Mesothelial cell of epicardium (in vitro differentiated cells): ENCODE measurements at regions not wholly inside any gene's neighbourhood (a gene's known extent, or its start where the extent isn't known, plus 50 kb on each side); places are given as distances from the start of the nearest gene placed in this dataset.
A peak's percentile ranks its signal among the peaks of the same experiment; 100 is the strongest.
"Not testable (repeated sequence)": the region's sequence is repeated elsewhere in the genome, so short reads cannot be mapped to it uniquely, and the experiment has no call there.

Experiments used
- DNase-seq, 2 experiments: peaks; one replicate each; pipeline ENCODE4 v3.0.0; 2021; ENCODE audit warnings: low spot score in 2 of 2; ENCODE audit not compliant: unreplicated experiment in 2 of 2
- H3K27ac Mint-ChIP-seq: 2 replicates; pipeline ENCODE4 v1.8.0; 2021; ENCODE audit warnings: mixed read lengths
- H3K27me3 Mint-ChIP-seq: 2 replicates; pipeline ENCODE4 v1.8.0; 2021; ENCODE audit warnings: low read depth, mixed read lengths
- H3K36me3 Mint-ChIP-seq: 2 replicates; pipeline ENCODE4 v1.8.0; 2021; ENCODE audit warnings: mixed read lengths
- H3K4me1 Mint-ChIP-seq: 2 replicates; pipeline ENCODE4 v1.8.0; 2021; ENCODE audit warnings: mixed read lengths
- H3K4me3 Mint-ChIP-seq: 2 replicates; pipeline ENCODE4 v1.8.0; 2021; ENCODE audit warnings: mild to moderate bottlenecking, moderate library complexity, mixed read lengths
- H3K9me3 Mint-ChIP-seq: 2 replicates; pipeline ENCODE4 v1.8.0; 2021; ENCODE audit warnings: mixed read lengths
- TF ChIP-seq, protein P1 (sequence below): fragments of 200-600 bp; sonication (generic); IDR thresholded peaks from one replicate; pipeline ENCODE4 v1.5.0; 2021; ENCODE audit warnings: antibody characterized with exemption; ENCODE audit not compliant: unreplicated experiment

DNA sequence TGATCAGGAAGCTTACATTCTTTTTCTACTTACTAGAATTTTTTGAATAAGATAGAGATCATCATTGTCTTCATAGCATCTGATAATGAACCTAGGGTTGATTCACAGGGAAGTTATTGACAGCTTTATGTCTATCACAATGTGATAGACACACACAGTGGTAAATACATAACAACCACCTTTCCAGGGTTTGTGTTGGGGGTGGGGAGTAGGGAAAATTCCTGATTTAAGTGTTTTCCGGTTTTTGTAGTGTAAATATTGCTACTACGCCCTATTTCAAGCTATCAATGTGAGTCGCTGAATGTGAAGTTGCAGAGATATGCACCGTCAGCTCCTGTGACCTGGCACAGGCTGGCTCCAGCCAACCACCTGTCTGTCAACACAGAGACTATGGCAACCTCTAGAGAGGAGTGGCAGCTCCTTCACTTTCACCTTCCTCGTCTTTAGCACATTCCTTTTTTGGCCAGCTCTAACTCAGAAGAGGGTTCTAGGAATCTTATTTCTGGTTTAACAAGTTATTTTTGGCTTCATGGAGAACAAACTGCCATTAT is 224.9 kb downstream of the MAT2B start:
- no peaks in the 10 kb centered on the region for H3K27me3 Mint-ChIP-seq
- no peak overlapping the region for H3K4me3 Mint-ChIP-seq
- H3K27ac Mint-ChIP-seq = peak overlapping the region; percentile 92
- peaks cover 11% of the 10 kb centered on the region for H3K36me3 Mint-ChIP-seq
- H3K4me1 Mint-ChIP-seq = peaks cover 26% of the 10 kb centered on the region
- no peak for DNase-seq
- peaks cover 21% of the 10 kb centered on the region for H3K9me3 Mint-ChIP-seq
- TF ChIP-seq, protein P1, sequence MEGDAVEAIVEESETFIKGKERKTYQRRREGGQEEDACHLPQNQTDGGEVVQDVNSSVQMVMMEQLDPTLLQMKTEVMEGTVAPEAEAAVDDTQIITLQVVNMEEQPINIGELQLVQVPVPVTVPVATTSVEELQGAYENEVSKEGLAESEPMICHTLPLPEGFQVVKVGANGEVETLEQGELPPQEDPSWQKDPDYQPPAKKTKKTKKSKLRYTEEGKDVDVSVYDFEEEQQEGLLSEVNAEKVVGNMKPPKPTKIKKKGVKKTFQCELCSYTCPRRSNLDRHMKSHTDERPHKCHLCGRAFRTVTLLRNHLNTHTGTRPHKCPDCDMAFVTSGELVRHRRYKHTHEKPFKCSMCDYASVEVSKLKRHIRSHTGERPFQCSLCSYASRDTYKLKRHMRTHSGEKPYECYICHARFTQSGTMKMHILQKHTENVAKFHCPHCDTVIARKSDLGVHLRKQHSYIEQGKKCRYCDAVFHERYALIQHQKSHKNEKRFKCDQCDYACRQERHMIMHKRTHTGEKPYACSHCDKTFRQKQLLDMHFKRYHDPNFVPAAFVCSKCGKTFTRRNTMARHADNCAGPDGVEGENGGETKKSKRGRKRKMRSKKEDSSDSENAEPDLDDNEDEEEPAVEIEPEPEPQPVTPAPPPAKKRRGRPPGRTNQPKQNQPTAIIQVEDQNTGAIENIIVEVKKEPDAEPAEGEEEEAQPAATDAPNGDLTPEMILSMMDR = no peak

DNA sequence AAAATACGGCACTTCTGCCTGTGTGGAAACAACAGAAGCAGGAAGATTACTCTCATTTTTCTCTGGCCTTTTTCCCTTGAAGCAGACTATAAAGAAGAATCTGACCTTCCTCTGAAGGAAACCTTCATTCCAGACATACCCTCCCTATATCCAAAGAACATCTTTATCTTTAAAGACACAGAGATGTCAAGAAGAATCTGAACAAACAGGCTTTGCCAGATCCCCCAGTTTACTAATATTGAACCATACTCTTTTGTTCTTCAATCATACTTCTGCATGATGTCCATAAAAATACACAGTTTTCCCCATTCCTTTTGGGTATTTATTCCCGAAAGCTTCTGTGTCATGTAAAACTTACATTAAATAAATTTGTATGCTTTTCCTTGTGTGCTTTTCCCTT is 225.8 kb downstream of the MAT2B start:
- no peaks in the 10 kb centered on the region for H3K27me3 Mint-ChIP-seq
- H3K9me3 Mint-ChIP-seq = peaks cover 21% of the 10 kb centered on the region
- TF ChIP-seq, protein P1 = no peak
- H3K4me1 Mint-ChIP-seq = peaks cover 26% of the 10 kb centered on the region
- no peak for DNase-seq
- peaks cover 11% of the 10 kb centered on the region for H3K36me3 Mint-ChIP-seq
- peak overlapping the region; percentile 83 for H3K27ac Mint-ChIP-seq
- H3K4me3 Mint-ChIP-seq = no peak overlapping the region

DNA sequence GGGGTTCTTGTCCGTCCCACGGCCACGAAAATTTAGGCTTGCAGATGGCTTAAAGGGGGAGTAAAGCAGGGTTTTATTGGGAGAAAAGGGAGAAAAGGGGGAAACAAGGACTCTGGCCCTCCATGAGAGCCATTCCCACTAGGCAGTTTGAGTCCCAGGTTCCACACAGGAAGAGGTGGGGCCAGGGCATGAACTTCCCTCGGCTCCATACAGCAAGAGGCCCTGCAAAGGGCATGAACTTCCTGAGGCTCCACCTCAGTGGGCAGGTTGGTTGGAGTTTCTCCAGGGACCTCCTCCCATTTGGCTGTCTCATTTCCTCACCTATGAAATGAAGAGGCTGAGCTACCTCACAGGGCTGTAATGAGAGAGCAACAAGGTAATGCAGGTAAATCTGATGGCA is 229.7 kb downstream of the MAT2B start:
- Mint-ChIP-seq H3K4me3 (no peak overlapping the region), H3K36me3 (peaks cover 6% of the 10 kb centered on the region), H3K27me3 (no peaks in the 10 kb centered on the region), H3K9me3 (peaks cover 5% of the 10 kb centered on the region), H3K4me1 (peaks cover 18% of the 10 kb centered on the region), H3K27ac (no peak overlapping the region)
- TF ChIP-seq, protein P1 = no peak
- no peak for DNase-seq

DNA sequence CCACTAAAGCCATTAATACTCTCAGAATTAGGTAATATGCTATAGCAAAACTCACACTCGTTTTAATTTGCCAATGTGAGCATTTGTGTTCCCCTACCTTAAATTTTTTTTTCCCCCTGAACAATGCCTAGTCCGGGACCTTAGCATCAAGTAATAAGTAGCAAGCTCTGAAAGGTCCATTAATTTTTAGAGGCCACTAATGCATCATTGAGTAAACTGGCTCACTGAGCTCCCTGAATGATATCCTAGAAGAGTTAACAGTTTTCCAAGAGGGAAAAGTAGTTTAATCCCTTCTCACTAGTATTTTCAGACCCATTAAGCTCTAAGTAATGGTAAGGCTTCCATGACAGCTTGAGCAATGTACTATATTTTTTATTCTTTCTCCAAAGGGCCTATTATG is 242.2 kb downstream of the MAT2B start:
- DNase-seq = no peak
- Mint-ChIP-seq H3K27ac (no peak overlapping the region), H3K4me3 (no peak overlapping the region), H3K36me3 (no peaks in the 10 kb centered on the region), H3K27me3 (no peaks in the 10 kb centered on the region), H3K4me1 (no peaks in the 10 kb centered on the region), H3K9me3 (peaks cover 22% of the 10 kb centered on the region)
- TF ChIP-seq, protein P1 = no peak

DNA sequence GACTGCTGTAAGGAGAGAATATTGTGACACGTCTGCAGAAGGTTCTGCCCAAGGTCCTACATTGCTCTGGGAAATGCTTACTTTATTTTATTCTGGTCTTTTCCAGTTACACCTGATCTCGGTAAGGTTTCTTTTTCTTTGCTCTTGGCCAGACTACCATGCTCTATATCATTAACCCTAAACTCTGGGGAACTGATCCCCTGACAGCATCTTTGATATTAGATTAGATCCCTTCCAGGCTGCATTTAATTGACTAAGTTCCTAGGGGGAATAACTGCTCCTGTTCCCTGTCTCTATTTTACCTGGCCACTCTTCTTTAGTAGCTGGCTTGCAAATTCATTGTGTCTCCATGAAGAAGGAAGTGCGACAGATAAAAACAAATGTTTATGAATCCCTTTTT is 243.5 kb downstream of the MAT2B start:
- no peak overlapping the region for H3K4me3 Mint-ChIP-seq
- peaks cover 2% of the 10 kb centered on the region for H3K4me1 Mint-ChIP-seq
- peaks cover 22% of the 10 kb centered on the region for H3K9me3 Mint-ChIP-seq
- TF ChIP-seq, protein P1 = no peak
- H3K36me3 Mint-ChIP-seq = no peaks in the 10 kb centered on the region
- no peak overlapping the region for H3K27ac Mint-ChIP-seq
- H3K27me3 Mint-ChIP-seq = no peaks in the 10 kb centered on the region
- DNase-seq = no peak

DNA sequence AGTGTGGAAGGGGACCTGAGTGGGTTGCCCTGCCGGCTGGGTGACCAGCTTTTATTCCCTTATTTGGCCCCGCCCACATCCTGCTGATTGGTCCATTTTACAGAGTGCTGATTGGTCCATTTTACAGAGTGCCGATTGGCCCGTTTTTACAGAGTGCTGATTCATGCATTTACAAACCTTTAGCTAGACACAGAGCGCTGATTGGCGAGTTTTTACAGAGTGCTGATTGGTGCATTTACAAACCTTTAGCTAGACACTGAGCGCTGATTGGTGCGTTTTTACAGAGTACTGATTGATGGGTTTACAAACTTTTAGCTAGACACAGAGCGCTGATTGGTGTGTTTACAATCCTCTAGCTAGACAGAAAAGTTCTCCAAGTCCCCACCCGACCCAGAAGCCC is 245.0 kb downstream of the MAT2B start:
- H3K27ac Mint-ChIP-seq, H3K27me3 Mint-ChIP-seq, DNase-seq, H3K4me3 Mint-ChIP-seq, H3K36me3 Mint-ChIP-seq: not testable (repeated sequence)
- peaks cover 19% of the 10 kb centered on the region for H3K9me3 Mint-ChIP-seq
- peaks cover 10% of the 10 kb centered on the region for H3K4me1 Mint-ChIP-seq
